GM23248 (cell line): ENCODE measurements at regions not wholly inside any gene's neighbourhood (a gene's known extent, or its start where the extent isn't known, plus 50 kb on each side); places are given as distances from the start of the nearest gene placed in this dataset.

Experiments
- EZH2 ChIP-seq: fragments of 200-600 bp; sonication (generic); IDR thresholded peaks from 2 replicates; pipeline ENCODE4 v1.6.1; 2018; ENCODE audit warnings: antibody characterized with exemption, mild to moderate bottlenecking; ENCODE audit not compliant: insufficient read depth, poor library complexity, severe bottlenecking
- EZH2phosphoT487 ChIP-seq: fragments of 200-600 bp; sonication (generic); IDR thresholded peaks from 2 replicates; pipeline ENCODE4 v1.6.1; 2018; ENCODE audit warnings: antibody characterized with exemption, moderate library complexity, mild to moderate bottlenecking, low read depth; ENCODE audit not compliant: insufficient read depth

- no peak for TF ChIP-seq EZH2
- TF ChIP-seq EZH2phosphoT487, result no peak
These were observed 464.8 kb upstream of the BRINP3 start for GRCh38 chr1:190942475-190942874.
